ENCODE measurements at regions not wholly inside any gene's neighbourhood (a gene's known extent, or its start where the extent isn't known, plus 50 kb on each side); places are given as distances from the start of the nearest gene placed in this dataset.

GRCh38 chr11:91763331-91763730 lies 461.3 kb upstream of the FAT3 start:
- TF ChIP-seq CTCF (IDR thresholded peaks at IDR 0.05; ENCODE audit: insufficient read depth, low read length): no peak
- no peak for DNase-seq (ENCODE audit: low read depth)

DNA sequence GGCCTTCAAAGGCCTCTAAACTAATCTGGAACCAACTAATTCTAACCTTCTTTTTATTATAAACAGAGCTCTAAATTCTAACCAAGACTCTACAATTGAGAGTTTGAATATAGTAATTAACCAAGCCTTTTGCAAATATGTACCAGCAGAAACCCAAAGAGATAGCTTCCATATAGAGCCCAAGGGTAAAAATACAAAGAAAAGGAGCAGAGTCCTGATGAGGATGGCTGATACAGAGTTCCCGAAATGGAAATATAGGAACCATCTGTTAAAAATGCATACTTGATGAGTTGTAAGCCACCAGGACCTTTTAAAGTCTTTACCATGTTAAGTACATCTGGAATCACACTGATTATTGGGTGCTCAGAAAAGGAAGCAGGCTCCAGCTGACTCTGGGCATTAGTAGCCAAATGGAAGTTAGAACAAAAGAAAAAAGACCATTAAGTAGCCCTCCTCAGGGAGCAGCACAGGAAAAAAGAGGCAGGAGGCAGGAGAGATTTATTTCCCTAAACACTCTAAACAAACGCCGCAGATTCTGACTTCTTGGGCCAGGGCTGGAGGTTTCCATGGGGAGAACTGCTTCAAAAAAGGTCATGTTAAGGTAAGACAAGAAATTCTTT lies 463.1 kb upstream of the FAT3 start:
- no peak for DNase-seq (ENCODE audit: low read depth)
- H3K4me3 ChIP-seq (ENCODE audit: low read depth, low read length): no peak overlapping the region
- no peak for TF ChIP-seq CTCF (IDR thresholded peaks at IDR 0.05; ENCODE audit: insufficient read depth, low read length)

More at GRCh38 chr11:91763331-91763730, 461.3 kb upstream of the FAT3 start:
- H3K4me3 ChIP-seq (ENCODE audit: low read depth, low read length): no peak overlapping the region

GRCh38 chr11:91756829-91757480 lies 467.7 kb upstream of the FAT3 start:
- TF ChIP-seq CTCF (IDR thresholded peaks at IDR 0.05; ENCODE audit: insufficient read depth, low read length): no peak
- no peak overlapping the region for H3K4me3 ChIP-seq (ENCODE audit: low read depth, low read length)
- DNase-seq (ENCODE audit: low read depth): no peak

DNA sequence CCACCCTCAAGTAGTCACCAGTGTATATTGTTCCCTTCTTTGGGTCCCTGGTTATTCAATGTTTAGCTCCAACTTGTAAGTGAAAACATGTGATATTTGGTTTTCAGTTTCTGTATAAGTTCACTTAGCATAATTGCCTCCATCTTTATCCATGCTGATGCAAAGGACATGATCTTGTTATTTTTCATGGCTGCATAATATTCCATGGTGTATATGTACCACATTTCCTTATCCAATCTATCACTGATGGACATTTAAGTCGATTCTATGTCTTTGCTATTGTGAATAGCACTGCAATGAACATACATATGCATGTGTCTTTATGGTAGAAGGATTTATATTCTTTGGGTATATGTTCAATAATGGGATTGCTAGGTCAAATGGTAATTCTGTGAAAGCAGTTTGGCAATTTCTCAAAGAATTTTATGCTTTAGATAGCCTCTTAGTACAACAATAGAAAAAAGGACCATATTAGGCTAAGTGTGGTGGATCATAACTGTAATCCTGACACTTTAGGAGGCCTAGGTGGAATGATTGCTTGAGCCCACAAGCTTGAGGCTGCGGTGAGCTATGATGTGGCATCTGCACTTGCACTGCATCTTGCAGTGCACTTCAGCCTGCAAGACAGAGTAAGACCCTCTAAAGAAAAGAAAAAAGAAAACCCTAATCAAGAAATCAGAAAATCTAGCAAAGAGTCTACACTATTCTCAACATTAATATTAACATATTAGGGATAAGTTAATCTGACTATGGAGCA lies 468.5 kb upstream of the FAT3 start:
- no peak for TF ChIP-seq CTCF (IDR thresholded peaks at IDR 0.05; ENCODE audit: insufficient read depth, low read length)
- no peak for DNase-seq (ENCODE audit: low read depth)
- H3K4me3 ChIP-seq (ENCODE audit: low read depth, low read length): no peak overlapping the region

- no peak for TF ChIP-seq CTCF (IDR thresholded peaks at IDR 0.05; ENCODE audit: insufficient read depth, low read length)
- DNase-seq (ENCODE audit: low read depth): no peak
- H3K4me3 ChIP-seq (ENCODE audit: low read depth, low read length): no peak overlapping the region
Observed at GRCh38 chr11:91755526-91755925, 469.1 kb upstream of the FAT3 start.

- H3K4me3 ChIP-seq (ENCODE audit: low read depth, low read length): no peak overlapping the region
- DNase-seq (ENCODE audit: low read depth): no peak
- no peak for TF ChIP-seq CTCF (IDR thresholded peaks at IDR 0.05; ENCODE audit: insufficient read depth, low read length)
Observed at GRCh38 chr11:91749251-91749650, 475.4 kb upstream of the FAT3 start.
